SK-N-MC (cell line): ENCODE measurements at regions not wholly inside any gene's neighbourhood (a gene's known extent, or its start where the extent isn't known, plus 50 kb on each side); places are given as distances from the start of the nearest gene placed in this dataset.

Experiments used
- DNase-seq: peaks from one replicate; pipeline ENCODE4 v3.0.0-alpha.2; 2011; ENCODE audit warnings: low read depth, low spot score
- H3K27ac ChIP-seq: fragments of 200-600 bp; sonication (generic); 2 replicates; pipeline ENCODE4 v1.5.1; 2016; ENCODE audit warnings: mixed run types
- H3K36me3 ChIP-seq: fragments of 200-600 bp; sonication (generic); 2 replicates; pipeline ENCODE4 v1.6.1; 2017; ENCODE audit warnings: antibody characterized with exemption, low read length, mixed read lengths; ENCODE audit not compliant: insufficient read depth
- H3K4me3 ChIP-seq: fragments of 200-600 bp; sonication (generic); 2 replicates; pipeline ENCODE4 v1.5.1; 2016
- H3K9ac ChIP-seq: fragments of 200-600 bp; sonication (generic); 2 replicates; pipeline ENCODE4 v1.8.0; 2017; ENCODE audit warnings: mixed run types, mixed read lengths; ENCODE audit not compliant: insufficient read length
- H3K9me3 ChIP-seq: fragments of 200-600 bp; sonication (generic); 2 replicates; pipeline ENCODE4 v1.6.1; 2017; ENCODE audit warnings: low read depth, mild to moderate bottlenecking, antibody characterized with exemption, low read length, moderate library complexity, mixed read lengths
- EZH2 ChIP-seq: fragments of 200-600 bp; sonication (generic); IDR thresholded peaks from one replicate; pipeline ENCODE4 v1.6.1; 2017; ENCODE audit warnings: antibody characterized with exemption
- FOXP2 ChIP-seq: optimal IDR thresholded peaks from 2 replicates; pipeline ENCODE3; 2011; ENCODE audit warnings: mild to moderate bottlenecking, moderate library complexity; ENCODE audit not compliant: insufficient read depth; ENCODE audit errors: extremely low read length, control extremely low read depth
- POLR2AphosphoS5 ChIP-seq: IDR thresholded peaks from 2 replicates; pipeline ENCODE4 v1.6.1; 2012; ENCODE audit warnings: mild to moderate bottlenecking, low read depth, low read length, borderline replicate concordance

- no peaks in the 10 kb centered on the region for H3K36me3 ChIP-seq
- H3K27ac ChIP-seq: no peak overlapping the region
- DNase-seq: no peak
- no peak overlapping the region for H3K9ac ChIP-seq
- H3K4me3 ChIP-seq: no peak overlapping the region
- no peak for TF ChIP-seq POLR2AphosphoS5
- TF ChIP-seq FOXP2: no peak
- TF ChIP-seq EZH2: no peak
- no peaks in the 10 kb centered on the region for H3K9me3 ChIP-seq
Observed at GRCh38 chr11:128328955-128329551, 258.3 kb downstream of the ETS1 start.

- H3K9me3 ChIP-seq: no peaks in the 10 kb centered on the region
- DNase-seq: no peak
- no peak overlapping the region for H3K4me3 ChIP-seq
- no peak overlapping the region for H3K27ac ChIP-seq
- H3K36me3 ChIP-seq: no peaks in the 10 kb centered on the region
- TF ChIP-seq FOXP2 (no peak), EZH2 (no peak), POLR2AphosphoS5 (no peak)
- H3K9ac ChIP-seq: no peak overlapping the region
Observed at GRCh38 chr11:128327274-128327673, 260.1 kb downstream of the ETS1 start.

DNA sequence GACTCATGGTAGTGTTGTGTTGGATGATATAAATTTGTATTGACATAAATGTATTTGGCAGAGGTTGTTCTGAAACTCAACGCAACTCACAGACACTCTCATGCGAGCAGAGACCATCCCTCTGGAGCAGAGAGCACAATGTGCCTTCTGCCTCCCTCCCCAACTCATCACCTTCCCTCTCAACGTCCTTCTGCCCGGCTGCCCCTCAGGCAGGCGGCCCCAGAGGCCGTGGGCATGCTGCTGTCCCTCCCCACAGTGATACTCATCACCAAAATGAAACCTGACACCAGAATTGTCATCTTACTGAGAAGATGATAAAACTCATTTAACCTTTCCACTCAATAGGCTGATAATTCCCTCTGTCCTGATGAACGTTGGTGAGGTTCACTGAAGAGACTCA is 260.6 kb downstream of the ETS1 start:
- DNase-seq: no peak
- TF ChIP-seq EZH2 (no peak), POLR2AphosphoS5 (no peak), FOXP2 (no peak)

GRCh38 chr11:128324531-128325141 is 262.7 kb downstream of the ETS1 start:
- H3K9me3 ChIP-seq: no peaks in the 10 kb centered on the region
- no peak for DNase-seq
- H3K4me3 ChIP-seq: no peak overlapping the region
- no peak overlapping the region for H3K9ac ChIP-seq
- no peak overlapping the region for H3K27ac ChIP-seq
- no peak for TF ChIP-seq POLR2AphosphoS5
- no peak for TF ChIP-seq FOXP2
- TF ChIP-seq EZH2: no peak
- H3K36me3 ChIP-seq: no peaks in the 10 kb centered on the region

More for the DNA sequence above, 260.6 kb downstream of the ETS1 start:
- H3K9ac ChIP-seq: no peak overlapping the region
- H3K27ac ChIP-seq: no peak overlapping the region
- no peaks in the 10 kb centered on the region for H3K36me3 ChIP-seq
- no peak overlapping the region for H3K4me3 ChIP-seq
- no peaks in the 10 kb centered on the region for H3K9me3 ChIP-seq

DNA sequence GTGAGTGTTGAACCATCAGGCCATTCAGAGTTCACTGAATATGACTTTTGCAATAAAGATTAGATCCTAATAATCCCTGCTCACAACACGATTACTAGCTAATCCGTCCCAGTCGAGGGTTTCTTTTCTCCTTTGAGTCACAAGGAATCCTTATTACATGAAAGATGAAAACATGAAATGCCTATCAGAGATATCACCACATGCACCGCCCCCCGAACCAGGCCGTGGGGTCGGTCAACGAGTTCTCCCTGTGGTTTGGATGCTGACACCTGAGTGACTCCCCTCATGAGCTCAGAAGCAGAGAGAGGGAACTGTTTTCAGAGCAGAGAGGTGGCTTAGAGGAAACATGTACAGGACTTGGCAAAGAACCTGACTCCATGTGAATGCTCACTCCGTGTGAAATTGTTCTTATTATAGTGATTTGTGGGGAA is 263.3 kb downstream of the ETS1 start:
- Histone ChIP-seq H3K36me3 (no peaks in the 10 kb centered on the region), H3K27ac (no peak overlapping the region), H3K4me3 (no peak overlapping the region), H3K9me3 (no peaks in the 10 kb centered on the region), H3K9ac (no peak overlapping the region)
- TF ChIP-seq EZH2 (no peak), POLR2AphosphoS5 (no peak), FOXP2 (no peak)
- no peak for DNase-seq

DNA sequence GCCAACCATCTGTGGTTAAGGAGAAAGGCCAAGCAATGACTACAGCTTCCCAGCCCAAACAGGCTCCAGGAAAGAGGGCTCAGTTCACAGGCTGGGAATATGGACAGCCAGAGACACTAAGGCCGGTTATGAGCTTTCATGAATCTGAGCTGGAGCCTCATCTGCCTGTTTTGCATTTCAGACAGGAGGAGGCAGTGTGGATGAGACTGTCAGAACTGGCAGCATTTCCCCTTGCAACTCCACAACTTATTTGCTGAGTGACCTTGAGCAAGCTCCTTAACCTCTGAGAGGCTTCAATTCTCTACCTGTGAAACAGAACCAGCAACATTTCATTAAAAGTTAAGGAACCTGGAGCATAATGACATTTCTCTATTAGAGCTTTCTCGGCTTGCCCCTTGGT is 264.0 kb downstream of the ETS1 start:
- TF ChIP-seq FOXP2 (no peak), EZH2 (no peak), POLR2AphosphoS5 (no peak)

GRCh38 chr11:128318856-128319474 is 268.4 kb downstream of the ETS1 start:
- H3K36me3 ChIP-seq: no peaks in the 10 kb centered on the region
- DNase-seq: no peak
- no peak overlapping the region for H3K9ac ChIP-seq
- no peak overlapping the region for H3K27ac ChIP-seq
- H3K9me3 ChIP-seq: no peaks in the 10 kb centered on the region
- no peak overlapping the region for H3K4me3 ChIP-seq
- TF ChIP-seq FOXP2: no peak
- no peak for TF ChIP-seq EZH2
- no peak for TF ChIP-seq POLR2AphosphoS5

More for the DNA sequence above, 264.0 kb downstream of the ETS1 start:
- H3K9ac ChIP-seq: no peak overlapping the region
- DNase-seq: no peak
- H3K27ac ChIP-seq: no peak overlapping the region
- H3K36me3 ChIP-seq: no peaks in the 10 kb centered on the region
- no peak overlapping the region for H3K4me3 ChIP-seq
- no peaks in the 10 kb centered on the region for H3K9me3 ChIP-seq

DNA sequence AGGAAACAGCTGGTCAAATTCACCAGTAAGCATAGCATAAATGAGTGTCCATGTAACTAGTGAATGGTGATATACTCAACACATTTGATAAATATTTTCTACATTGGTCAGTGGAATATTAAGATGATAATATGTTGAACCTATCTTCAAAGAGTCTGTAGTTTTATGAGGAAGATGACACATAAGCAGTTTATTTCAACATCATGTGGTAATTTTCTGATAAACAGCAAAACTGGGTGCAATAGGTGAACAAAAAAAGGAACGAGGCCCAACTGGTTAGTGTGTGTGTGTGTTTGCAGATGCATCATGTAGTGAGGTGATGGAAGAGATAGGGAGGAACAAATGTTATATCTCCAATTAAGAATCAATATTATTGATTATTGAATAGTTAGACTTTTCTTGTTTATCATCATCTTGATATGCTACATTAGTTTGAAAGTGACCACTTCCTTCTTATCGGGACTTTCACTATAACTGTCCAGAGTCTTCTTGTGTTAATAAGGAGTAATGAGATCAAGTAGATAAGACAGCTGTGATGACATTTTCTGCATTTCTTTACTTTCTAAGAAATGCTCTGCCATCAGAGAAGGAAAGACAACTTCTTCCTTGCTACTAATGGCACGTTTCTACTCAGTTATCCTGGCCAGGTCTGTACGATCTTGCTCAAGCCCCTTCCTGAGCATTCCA is 270.7 kb downstream of the ETS1 start:
- Histone ChIP-seq H3K27ac (no peak overlapping the region), H3K9me3 (no peaks in the 10 kb centered on the region), H3K36me3 (no peaks in the 10 kb centered on the region), H3K9ac (no peak overlapping the region), H3K4me3 (no peak overlapping the region)
- DNase-seq: no peak
- TF ChIP-seq FOXP2 (no peak), POLR2AphosphoS5 (no peak), EZH2 (no peak)
